Loucy (cell line): ENCODE measurements at regions not wholly inside any gene's neighbourhood (a gene's known extent, or its start where the extent isn't known, plus 50 kb on each side); places are given as distances from the start of the nearest gene placed in this dataset.

Source experiments
- EZH2phosphoT487 ChIP-seq: fragments of 200-600 bp; IDR thresholded peaks from 2 replicates; pipeline ENCODE4 v1.6.1; 2018; ENCODE audit warnings: antibody characterized with exemption, mild to moderate bottlenecking, moderate library complexity, borderline replicate concordance
- TF ChIP-seq, protein P1 (sequence below): fragments of 200-600 bp; sonication (generic); conservative IDR thresholded peaks from 2 replicates; pipeline ENCODE4 v1.5.1; 2014; ENCODE audit warnings: mild to moderate bottlenecking, antibody characterized with exemption, low read length

DNA sequence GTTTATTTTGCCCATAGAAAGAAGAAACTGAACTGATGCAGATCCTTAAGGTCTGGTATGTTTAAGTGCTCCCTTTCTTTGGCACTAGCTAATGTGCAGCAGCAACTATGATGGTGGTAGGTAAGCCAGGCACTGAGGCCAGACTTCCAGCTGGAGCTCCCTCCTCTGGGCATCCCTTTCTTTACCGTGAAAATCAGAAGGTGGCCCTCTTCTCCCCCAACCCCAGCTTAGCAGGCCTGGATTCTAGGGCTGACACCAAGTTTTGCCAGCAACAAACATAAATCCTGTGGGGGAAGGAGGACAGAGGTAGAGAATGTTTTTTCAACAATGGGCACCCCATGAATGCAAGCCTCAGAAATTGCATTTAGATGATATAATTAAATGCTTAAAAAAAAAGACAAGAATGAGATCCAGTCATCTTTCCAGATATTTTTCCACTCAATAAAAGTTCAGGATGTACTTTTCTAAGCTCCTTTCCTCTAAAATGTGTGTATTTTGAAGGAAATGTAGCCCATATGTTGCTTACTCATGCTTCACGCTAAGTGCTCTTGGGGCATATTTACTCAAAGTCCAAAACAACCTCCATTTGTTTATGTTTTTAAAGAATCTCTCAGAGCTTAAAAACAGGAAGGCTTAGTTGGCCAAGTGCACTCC is 123.9 kb upstream of the NXT1 start:
- TF ChIP-seq, protein P1, sequence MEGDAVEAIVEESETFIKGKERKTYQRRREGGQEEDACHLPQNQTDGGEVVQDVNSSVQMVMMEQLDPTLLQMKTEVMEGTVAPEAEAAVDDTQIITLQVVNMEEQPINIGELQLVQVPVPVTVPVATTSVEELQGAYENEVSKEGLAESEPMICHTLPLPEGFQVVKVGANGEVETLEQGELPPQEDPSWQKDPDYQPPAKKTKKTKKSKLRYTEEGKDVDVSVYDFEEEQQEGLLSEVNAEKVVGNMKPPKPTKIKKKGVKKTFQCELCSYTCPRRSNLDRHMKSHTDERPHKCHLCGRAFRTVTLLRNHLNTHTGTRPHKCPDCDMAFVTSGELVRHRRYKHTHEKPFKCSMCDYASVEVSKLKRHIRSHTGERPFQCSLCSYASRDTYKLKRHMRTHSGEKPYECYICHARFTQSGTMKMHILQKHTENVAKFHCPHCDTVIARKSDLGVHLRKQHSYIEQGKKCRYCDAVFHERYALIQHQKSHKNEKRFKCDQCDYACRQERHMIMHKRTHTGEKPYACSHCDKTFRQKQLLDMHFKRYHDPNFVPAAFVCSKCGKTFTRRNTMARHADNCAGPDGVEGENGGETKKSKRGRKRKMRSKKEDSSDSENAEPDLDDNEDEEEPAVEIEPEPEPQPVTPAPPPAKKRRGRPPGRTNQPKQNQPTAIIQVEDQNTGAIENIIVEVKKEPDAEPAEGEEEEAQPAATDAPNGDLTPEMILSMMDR = peak; percentile 21; the same call in 1 of the 2 replicates
- no peak for TF ChIP-seq EZH2phosphoT487
